ENCODE measurements at regions not wholly inside any gene's neighbourhood (a gene's known extent, or its start where the extent isn't known, plus 50 kb on each side); places are given as distances from the start of the nearest gene placed in this dataset.

- TF ChIP-seq CTCF (IDR thresholded peaks at IDR 0.05; ENCODE audit: poor library complexity, severe bottlenecking) (no peak), POLR2AphosphoS5 (IDR thresholded peaks at IDR 0.05) (no peak), TAF1 (IDR thresholded peaks at IDR 0.05; ENCODE audit: low read depth) (no peak), EP300 (conservative IDR thresholded peaks at IDR 0.05; ENCODE audit: poor library complexity, severe bottlenecking) (no peak), EZH2 (IDR thresholded peaks at IDR 0.05; ENCODE audit: borderline replicate concordance, insufficient read depth, low read length, poor library complexity, severe bottlenecking) (no peak)
Measured at GRCh38 chr2:54360055-54360792, 95.9 kb upstream of the SPTBN1 start.

Data from neural cell (in vitro differentiated cells).